Upper lobe of right lung (tissue), 1 donor: ENCODE measurements at regions not wholly inside any gene's neighbourhood (a gene's known extent, or its start where the extent isn't known, plus 50 kb on each side); places are given as distances from the start of the nearest gene placed in this dataset. TPM values are rescaled to one million over a fixed set of nuclear protein-coding genes. Genes with fewer than 3 reads are reported as not detected.
A peak's percentile ranks its signal among the peaks of the same experiment; 100 is the strongest.

ENCODE experiments used
- ATAC-seq: fragments of 200-7000 bp; cut with Tn5 transposase; one replicate; pipeline ENCODE4 v1.9.1; 2020; ENCODE audit warnings: mild to moderate bottlenecking, moderate library complexity
- DNase-seq: peaks from one replicate; pipeline ENCODE4 v3.0.0-alpha.2; 2020
- H3K27ac ChIP-seq: fragments of 200-600 bp; one replicate; pipeline ENCODE4 v1.8.0; 2022
- H3K27me3 ChIP-seq: fragments of 200-600 bp; one replicate; pipeline ENCODE4 v1.8.0; 2022; ENCODE audit warnings: mild to moderate bottlenecking
- H3K36me3 ChIP-seq: fragments of 200-600 bp; one replicate; pipeline ENCODE4 v1.8.0; 2022
- H3K4me1 ChIP-seq: fragments of 200-600 bp; one replicate; pipeline ENCODE4 v1.8.0; 2022
- H3K4me3 ChIP-seq: fragments of 200-600 bp; one replicate; pipeline ENCODE4 v1.8.0; 2022; ENCODE audit warnings: mild to moderate bottlenecking
- H3K9me3 ChIP-seq: fragments of 200-600 bp; one replicate; pipeline ENCODE4 v1.8.0; 2022
- CTCF ChIP-seq: fragments of 200-600 bp; IDR thresholded peaks from one replicate; pipeline ENCODE4 v1.8.0; 2022; ENCODE audit warnings: antibody characterized with exemption
- intact Hi-C: fragments of 100-400 bp; cut with DNase I; formaldehyde crosslinking; loops from one replicate; pipeline ENCODE4 v1.11.0; 2022
- microRNA-seq: library from miRNA; unstranded; fragments of <30 nt; microRNA quantifications from one replicate; pipeline ENCODE4 v1.2.0, GENCODE V29; 2020; ENCODE audit warnings: borderline microRNAs expressed
- donor health status: DM: no; HTN: yes; CAD: no; lungs with severe emphysema.

DNA sequence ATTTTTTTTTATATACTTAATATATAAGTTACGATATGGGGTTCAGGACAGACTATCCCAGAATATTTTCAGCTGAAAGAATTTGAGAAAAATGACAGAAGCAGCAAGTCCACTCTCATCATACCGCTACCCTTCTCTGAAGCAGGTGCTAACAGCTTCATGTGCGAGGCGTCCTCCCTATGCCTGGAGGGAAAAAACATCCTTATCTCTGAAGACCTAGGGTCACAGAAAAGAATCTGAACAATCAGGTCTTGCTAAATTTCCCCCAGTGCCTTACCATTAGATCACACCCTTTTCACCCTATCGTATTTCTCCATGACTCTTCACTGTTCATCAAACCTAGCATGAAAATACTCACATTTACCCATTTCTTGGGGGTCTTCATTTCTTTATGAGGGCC lies 51.9 kb upstream of the CREB1 start:
- Histone ChIP-seq H3K36me3 (no peaks in the 10 kb centered on the region), H3K27me3 (no peaks in the 10 kb centered on the region), H3K4me3 (no peak overlapping the region), H3K9me3 (no peaks in the 10 kb centered on the region), H3K4me1 (peaks cover 19% of the 10 kb centered on the region), H3K27ac (no peak overlapping the region)
- no peak for TF ChIP-seq CTCF
- no peak for DNase-seq
- ATAC-seq = no peak
- intact Hi-C loops = loop anchor here (10.0 kb wide), 2 partner anchors 493 to 663 kb away; no protein-coding TSS in a partner anchor

DNA sequence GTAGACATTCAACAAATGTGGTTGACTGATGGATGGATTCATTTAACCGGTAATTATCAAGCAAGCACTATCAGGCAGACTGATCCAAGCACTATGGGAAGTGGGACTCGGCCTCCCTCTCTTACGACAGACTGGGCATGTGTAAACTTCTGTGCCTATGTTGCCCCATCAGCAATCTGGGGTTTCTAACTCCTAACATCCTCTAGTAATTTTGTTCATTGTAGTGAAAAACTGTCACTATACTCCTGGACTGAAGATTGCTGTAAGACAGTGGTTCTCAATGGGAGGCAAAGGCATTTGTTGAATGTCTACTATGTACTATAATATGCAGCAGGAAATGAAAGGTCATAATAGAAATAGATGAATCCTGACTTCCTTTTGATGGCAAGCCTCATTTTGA lies 51.2 kb upstream of the CREB1 start:
- ATAC-seq (peak; percentile 72), DNase-seq (no peak)
- H3K36me3 ChIP-seq = no peaks in the 10 kb centered on the region
- intact Hi-C loops = loop anchor here (10.0 kb wide), 2 partner anchors 494 to 664 kb away; no protein-coding TSS in a partner anchor
- no peak overlapping the region for H3K4me3 ChIP-seq
- H3K27me3 ChIP-seq = no peaks in the 10 kb centered on the region
- H3K9me3 ChIP-seq = no peaks in the 10 kb centered on the region
- TF ChIP-seq CTCF = no peak
- H3K27ac ChIP-seq = no peak overlapping the region
- peaks cover 15% of the 10 kb centered on the region for H3K4me1 ChIP-seq

DNA sequence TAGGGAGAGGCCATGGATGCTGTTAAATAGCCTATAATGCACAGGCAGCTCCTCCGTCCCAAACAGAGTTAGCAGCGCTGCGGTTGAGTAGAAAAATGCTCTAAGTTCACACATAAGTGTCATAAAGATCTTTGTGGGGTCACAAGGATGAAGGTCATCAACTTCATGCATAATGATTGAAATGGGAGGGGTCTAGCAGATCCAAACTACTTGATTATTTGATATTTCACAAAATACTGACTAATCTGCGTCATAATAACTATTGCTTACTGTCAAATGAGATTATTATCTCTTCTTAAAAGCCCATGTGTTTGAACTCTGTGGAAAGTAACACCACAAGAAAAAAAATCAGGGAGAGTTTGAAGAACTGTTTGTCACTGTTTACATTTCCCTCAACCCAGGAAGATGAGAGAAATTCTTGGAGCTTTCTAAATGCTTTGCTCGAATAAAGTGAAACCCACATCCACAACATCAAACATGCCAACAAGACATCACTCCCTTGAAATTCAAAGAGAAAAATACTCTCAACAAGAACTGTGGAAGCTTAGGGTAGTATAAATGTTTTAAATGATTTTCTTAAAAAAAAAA lies 50.5 kb upstream of the CREB1 start:
- no peak for ATAC-seq
- Histone ChIP-seq H3K27ac (no peak overlapping the region), H3K4me1 (peaks cover 15% of the 10 kb centered on the region), H3K36me3 (no peaks in the 10 kb centered on the region), H3K4me3 (no peak overlapping the region), H3K27me3 (no peaks in the 10 kb centered on the region), H3K9me3 (no peaks in the 10 kb centered on the region)
- intact Hi-C loops = loop anchor here (10.0 kb wide), 2 partner anchors 494 to 664 kb away; no protein-coding TSS in a partner anchor
- no peak for TF ChIP-seq CTCF
- no peak for DNase-seq

Small RNAs in the stretch of these regions (microRNA-seq; reads per million reads assigned to microRNA genes)
- not detected for gene MIR1302-4
